Activated CD4-positive, alpha-beta T cell treated with anti-CD3 and anti-CD28 coated beads, Interleukin-2, amount 10 ng/mL, durations not matched to agents 24 days and 14 days (primary cell): ENCODE measurements at regions not wholly inside any gene's neighbourhood (a gene's known extent, or its start where the extent isn't known, plus 50 kb on each side); places are given as distances from the start of the nearest gene placed in this dataset.

Experiments
- DNase-seq: peaks from one replicate; pipeline ENCODE4 v3.0.0; 2022
- H3K27ac Mint-ChIP-seq: one replicate; pipeline ENCODE4 v1.8.0; 2022; ENCODE audit warnings: mild to moderate bottlenecking, mixed read lengths
- H3K27me3 Mint-ChIP-seq: one replicate; pipeline ENCODE4 v1.8.0; 2022; ENCODE audit warnings: mixed read lengths
- H3K36me3 Mint-ChIP-seq: one replicate; pipeline ENCODE4 v1.8.0; 2022; ENCODE audit warnings: low read depth, mild to moderate bottlenecking, mixed read lengths
- H3K4me1 Mint-ChIP-seq: one replicate; pipeline ENCODE4 v1.8.0; 2021; ENCODE audit warnings: mixed read lengths
- H3K4me3 Mint-ChIP-seq: one replicate; pipeline ENCODE4 v1.8.0; 2022; ENCODE audit warnings: mild to moderate bottlenecking, moderate library complexity, mixed read lengths
- H3K9me3 Mint-ChIP-seq: one replicate; pipeline ENCODE4 v1.8.0; 2021; ENCODE audit warnings: mixed read lengths
- intact Hi-C: fragments of 100-400 bp; cut with micrococcal nuclease; formaldehyde crosslinking; loops from one replicate; pipeline ENCODE4 v1.15.1; 2023

DNA sequence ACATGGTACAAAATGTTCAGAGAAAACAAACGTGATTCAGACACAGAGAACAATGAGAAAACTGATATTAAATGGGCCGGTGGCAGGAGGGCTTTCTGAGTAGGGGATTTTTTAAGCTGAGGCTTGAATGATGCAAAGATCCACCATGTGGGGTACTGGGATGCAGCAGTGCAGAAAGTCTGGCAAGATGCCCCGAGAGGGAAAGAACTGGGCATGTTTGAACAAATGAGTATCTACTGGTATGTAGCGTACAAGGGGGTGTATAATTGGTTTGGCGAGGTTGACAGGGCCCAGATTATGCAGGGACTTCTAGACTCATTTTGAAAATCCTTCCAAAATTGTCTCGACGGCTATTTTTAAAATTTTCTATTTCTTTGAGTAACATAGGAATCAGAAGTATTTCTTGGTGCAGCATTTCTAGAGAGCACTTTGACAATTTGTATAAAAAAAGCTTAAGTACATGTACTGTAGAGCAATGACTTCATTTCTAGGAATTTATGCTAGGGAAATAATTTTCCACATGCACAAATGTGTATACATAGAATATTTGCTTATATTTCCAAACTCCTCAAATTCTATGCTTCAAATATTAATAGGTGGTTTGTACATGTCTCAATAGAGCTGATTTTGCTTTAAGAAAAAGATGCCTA is 119.6 kb upstream of the DOK5 start:
- Mint-ChIP-seq H3K9me3 (peaks cover 8% of the 10 kb centered on the region), H3K4me3 (no peak overlapping the region), H3K27ac (no peak overlapping the region), H3K27me3 (no peaks in the 10 kb centered on the region), H3K4me1 (peaks cover 2% of the 10 kb centered on the region), H3K36me3 (no peaks in the 10 kb centered on the region)
- DNase-seq, result peak; percentile 46
- intact Hi-C loops, result loop anchor here (10.0 kb wide), 1 partner anchor 119 kb away; the partner anchor contains the start of gene DOK5

DNA sequence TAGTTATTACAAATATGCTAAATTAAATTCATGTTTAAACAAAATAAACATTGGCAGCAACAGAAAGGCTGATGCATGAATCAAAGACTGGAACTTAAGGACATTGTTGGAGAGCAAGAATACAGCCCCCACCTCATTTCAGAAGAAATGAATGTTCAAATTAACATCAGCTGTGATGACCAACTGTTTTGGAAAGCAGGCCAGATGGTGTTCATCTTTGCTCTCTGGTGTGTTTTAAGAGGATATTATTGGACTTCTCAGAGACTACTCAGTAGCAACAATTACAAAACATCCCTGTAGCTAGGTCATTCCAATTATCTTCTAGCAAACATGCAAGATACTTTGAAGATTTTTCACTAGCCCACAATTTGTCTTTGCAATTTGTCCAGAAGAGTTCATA is 118.6 kb upstream of the DOK5 start:
- intact Hi-C loops, result loop anchor here (10.0 kb wide), 1 partner anchor 118 kb away; the partner anchor contains the start of gene DOK5
- peaks cover 8% of the 10 kb centered on the region for H3K9me3 Mint-ChIP-seq
- peaks cover 2% of the 10 kb centered on the region for H3K4me1 Mint-ChIP-seq
- DNase-seq, result no peak
- no peaks in the 10 kb centered on the region for H3K27me3 Mint-ChIP-seq
- H3K36me3 Mint-ChIP-seq, result no peaks in the 10 kb centered on the region
- no peak overlapping the region for H3K4me3 Mint-ChIP-seq
- H3K27ac Mint-ChIP-seq, result no peak overlapping the region

- Mint-ChIP-seq H3K27ac (no peak overlapping the region), H3K4me1 (peaks cover 4% of the 10 kb centered on the region), H3K9me3 (no peaks in the 10 kb centered on the region), H3K4me3 (no peak overlapping the region), H3K27me3 (no peaks in the 10 kb centered on the region), H3K36me3 (no peaks in the 10 kb centered on the region)
- DNase-seq, result no peak
- intact Hi-C loops, result no loop called here
Observed at GRCh38 chr20:54361475-54361874, 113.9 kb upstream of the DOK5 start.

DNA sequence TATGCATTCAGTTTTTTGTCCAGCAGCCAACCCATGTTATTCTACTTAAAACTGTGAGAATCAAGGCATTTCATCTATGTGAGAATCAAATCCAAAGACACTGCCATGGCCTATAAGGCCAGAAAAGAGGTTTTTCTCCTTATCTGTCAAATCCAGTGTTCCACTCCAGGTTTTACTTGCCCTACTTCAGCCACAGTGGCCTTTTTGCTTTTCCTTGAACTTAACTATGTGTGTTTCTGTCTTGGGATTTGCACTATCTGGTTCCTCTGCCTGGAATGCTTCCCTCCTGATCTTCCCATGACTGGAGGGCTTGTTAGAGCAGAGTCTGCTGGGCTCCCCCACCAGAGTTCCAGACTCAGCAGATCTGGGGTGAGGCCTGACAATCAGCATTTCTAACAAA is 113.1 kb upstream of the DOK5 start:
- no peaks in the 10 kb centered on the region for H3K36me3 Mint-ChIP-seq
- no peak overlapping the region for H3K27ac Mint-ChIP-seq
- peak; percentile 38 for DNase-seq
- H3K9me3 Mint-ChIP-seq, result no peaks in the 10 kb centered on the region
- H3K4me1 Mint-ChIP-seq, result peaks cover 4% of the 10 kb centered on the region
- intact Hi-C loops, result no loop called here
- H3K4me3 Mint-ChIP-seq, result no peak overlapping the region
- H3K27me3 Mint-ChIP-seq, result no peaks in the 10 kb centered on the region

DNA sequence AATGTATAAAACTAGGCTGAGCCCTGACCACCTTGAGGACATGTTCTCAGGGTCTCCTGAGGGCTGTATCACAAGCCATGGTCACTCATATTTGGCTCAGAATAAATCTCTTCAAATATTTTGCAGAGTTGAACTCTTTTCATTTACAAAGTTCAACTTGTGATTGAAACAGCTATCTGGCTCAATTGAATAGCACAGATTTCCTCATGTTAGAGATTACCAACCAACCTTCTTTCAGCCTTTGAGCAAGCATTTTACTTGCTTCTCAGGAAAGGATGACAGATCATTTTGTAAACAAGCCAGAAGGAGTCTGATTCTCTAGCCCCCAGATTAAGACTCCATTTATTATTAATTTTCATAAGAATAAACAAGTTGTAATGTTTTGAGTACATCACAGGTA is 111.0 kb upstream of the DOK5 start:
- H3K4me3 Mint-ChIP-seq, result no peak overlapping the region
- no peak for DNase-seq
- no peak overlapping the region for H3K27ac Mint-ChIP-seq
- H3K36me3 Mint-ChIP-seq, result no peaks in the 10 kb centered on the region
- H3K27me3 Mint-ChIP-seq, result no peaks in the 10 kb centered on the region
- H3K4me1 Mint-ChIP-seq, result peaks cover 4% of the 10 kb centered on the region
- H3K9me3 Mint-ChIP-seq, result no peaks in the 10 kb centered on the region
- intact Hi-C loops, result no loop called here

GRCh38 chr20:54364919-54365318 is 110.5 kb upstream of the DOK5 start:
- intact Hi-C loops, result loop anchor here (1.0 kb wide), 1 partner anchor 12 kb away; no protein-coding TSS in a partner anchor
- DNase-seq, result no peak
- no peak overlapping the region for H3K27ac Mint-ChIP-seq
- H3K4me1 Mint-ChIP-seq, result peaks cover 4% of the 10 kb centered on the region
- H3K36me3 Mint-ChIP-seq, result no peaks in the 10 kb centered on the region
- no peaks in the 10 kb centered on the region for H3K9me3 Mint-ChIP-seq
- no peaks in the 10 kb centered on the region for H3K27me3 Mint-ChIP-seq
- no peak overlapping the region for H3K4me3 Mint-ChIP-seq

GRCh38 chr20:54366669-54367344 is 108.6 kb upstream of the DOK5 start:
- H3K9me3 Mint-ChIP-seq, result no peaks in the 10 kb centered on the region
- no peaks in the 10 kb centered on the region for H3K36me3 Mint-ChIP-seq
- H3K4me1 Mint-ChIP-seq, result peaks cover 4% of the 10 kb centered on the region
- peaks cover under 1% of the 10 kb centered on the region for H3K27me3 Mint-ChIP-seq
- intact Hi-C loops, result no loop called here
- peak; percentile 18 for DNase-seq
- H3K27ac Mint-ChIP-seq, result no peak overlapping the region
- no peak overlapping the region for H3K4me3 Mint-ChIP-seq

DNA sequence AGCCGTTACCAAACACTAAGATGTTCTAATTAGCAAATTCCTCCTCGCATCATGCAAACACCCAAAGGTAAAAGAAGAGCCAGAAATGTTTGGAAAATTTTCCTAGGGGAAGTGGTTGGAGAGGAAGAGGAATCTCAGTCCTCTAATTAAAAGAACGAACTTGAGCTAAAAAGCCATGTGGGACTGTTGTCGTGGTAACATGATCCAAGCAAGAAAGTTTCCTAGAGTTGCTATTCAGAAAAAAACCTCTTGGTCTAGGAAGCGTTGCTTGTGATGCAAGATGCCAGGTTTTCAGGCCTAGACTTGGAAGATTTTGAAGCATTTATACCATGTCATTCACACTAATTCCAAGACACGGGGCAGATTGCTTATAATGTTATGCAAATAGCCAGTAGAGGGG is 106.8 kb upstream of the DOK5 start:
- Mint-ChIP-seq H3K4me3 (no peak overlapping the region), H3K27me3 (peaks cover 2% of the 10 kb centered on the region), H3K4me1 (peaks cover 4% of the 10 kb centered on the region), H3K9me3 (no peaks in the 10 kb centered on the region), H3K36me3 (no peaks in the 10 kb centered on the region), H3K27ac (no peak overlapping the region)
- intact Hi-C loops, result no loop called here
- DNase-seq, result no peak

DNA sequence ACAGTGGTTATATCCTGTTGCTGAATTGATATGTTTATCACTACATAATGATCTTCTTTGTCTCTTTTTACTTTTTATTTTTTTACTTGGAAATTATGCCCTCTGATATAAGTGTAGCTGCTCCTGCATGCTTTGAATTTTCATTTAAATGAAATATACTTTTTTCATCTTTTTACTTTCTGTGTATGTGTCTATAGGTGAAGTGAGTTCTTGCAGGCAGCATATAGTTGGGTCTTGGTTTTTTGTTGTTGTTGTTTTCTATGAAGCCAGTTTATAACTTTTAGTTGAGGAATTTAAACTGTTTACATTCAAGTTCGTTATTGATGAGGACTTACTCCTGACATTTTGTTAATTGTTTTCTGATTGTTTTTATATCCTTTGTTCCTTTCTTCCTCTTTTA is 103.1 kb upstream of the DOK5 start:
- Mint-ChIP-seq H3K27me3 (peaks cover 2% of the 10 kb centered on the region), H3K36me3 (no peaks in the 10 kb centered on the region), H3K9me3 (peaks cover 3% of the 10 kb centered on the region), H3K4me3 (no peak overlapping the region), H3K27ac (no peak overlapping the region), H3K4me1 (no peaks in the 10 kb centered on the region)
- intact Hi-C loops, result no loop called here
- DNase-seq, result no peak

DNA sequence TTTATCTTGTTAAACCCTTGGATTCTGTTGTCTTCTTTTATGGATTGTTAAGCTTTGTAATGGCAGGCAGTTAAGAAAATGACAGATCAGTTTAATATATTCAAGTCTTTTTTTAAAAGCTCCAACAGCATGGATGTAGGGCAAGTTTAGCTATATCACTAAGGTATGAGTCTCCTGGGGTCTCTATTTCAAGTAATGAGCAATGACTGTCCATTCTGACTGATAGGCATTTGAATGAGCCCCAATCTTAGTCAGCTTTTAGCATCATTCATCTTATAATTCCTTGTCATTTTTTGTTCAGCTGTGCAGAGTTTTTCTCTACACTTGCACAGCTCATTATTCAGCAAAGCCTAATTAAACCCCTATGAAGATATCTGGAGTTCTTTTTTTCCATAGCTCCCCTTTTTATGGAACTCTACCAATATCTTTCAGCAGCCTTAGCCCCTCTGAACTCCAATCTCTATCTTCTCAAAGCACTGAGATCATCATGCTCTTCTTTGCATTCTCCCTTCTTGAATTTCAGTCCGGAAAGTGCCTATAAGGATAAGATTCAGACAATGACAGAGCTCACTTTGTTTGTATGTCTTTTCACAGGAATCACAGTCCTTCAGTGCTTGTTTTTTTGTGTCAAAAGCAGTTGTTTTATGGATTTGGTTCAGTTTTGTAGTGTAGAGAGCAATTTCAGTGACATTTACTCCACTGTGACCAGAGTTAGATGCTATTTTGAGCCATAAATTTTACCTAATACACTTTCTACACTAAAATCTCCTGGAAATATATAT is 97.2 kb upstream of the DOK5 start:
- H3K9me3 Mint-ChIP-seq, result peaks cover 3% of the 10 kb centered on the region
- no peaks in the 10 kb centered on the region for H3K4me1 Mint-ChIP-seq
- H3K4me3 Mint-ChIP-seq, result no peak overlapping the region
- intact Hi-C loops, result no loop called here
- no peaks in the 10 kb centered on the region for H3K27me3 Mint-ChIP-seq
- H3K36me3 Mint-ChIP-seq, result no peaks in the 10 kb centered on the region
- no peak for DNase-seq
- H3K27ac Mint-ChIP-seq, result no peak overlapping the region

DNA sequence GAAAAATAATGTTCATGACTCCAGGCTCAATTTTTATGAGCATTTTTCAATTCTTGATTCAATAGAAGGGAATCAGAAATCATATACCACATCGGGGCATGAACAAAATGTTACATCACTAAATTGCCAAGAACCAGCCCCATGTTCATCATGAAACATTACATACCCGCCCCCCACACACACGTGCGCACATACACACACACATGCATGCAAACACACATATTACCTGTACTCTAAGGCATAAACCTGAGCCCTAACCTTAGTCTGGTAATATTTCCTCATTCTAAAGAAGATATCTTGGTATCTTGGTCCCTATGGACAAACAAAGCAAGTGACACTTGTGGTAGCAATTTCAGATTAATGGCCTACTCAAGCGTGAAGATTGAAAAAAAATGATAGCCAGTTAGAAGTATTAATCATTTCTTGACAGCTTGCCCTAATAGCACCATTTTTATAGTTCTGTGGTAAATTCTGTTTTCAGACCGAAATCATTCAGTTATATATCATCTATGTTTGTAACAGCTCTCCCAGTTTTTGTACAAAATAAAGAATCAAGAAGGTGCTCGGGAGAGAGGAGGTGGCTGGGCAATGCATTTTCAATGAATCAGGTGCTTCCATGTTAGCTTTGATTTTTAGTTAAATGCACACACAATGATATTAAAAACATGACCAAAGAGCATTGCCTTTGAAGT is 95.4 kb upstream of the DOK5 start:
- H3K27ac Mint-ChIP-seq, result no peak overlapping the region
- no peak overlapping the region for H3K4me3 Mint-ChIP-seq
- intact Hi-C loops, result no loop called here

GRCh38 chr20:54382419-54382818 is 93.0 kb upstream of the DOK5 start:
- Mint-ChIP-seq H3K4me1 (no peaks in the 10 kb centered on the region), H3K9me3 (no peaks in the 10 kb centered on the region), H3K36me3 (no peaks in the 10 kb centered on the region), H3K4me3 (no peak overlapping the region), H3K27me3 (no peaks in the 10 kb centered on the region), H3K27ac (no peak overlapping the region)
- DNase-seq, result no peak
- intact Hi-C loops, result no loop called here

More for the DNA sequence above, 95.4 kb upstream of the DOK5 start:
- H3K36me3 Mint-ChIP-seq, result no peaks in the 10 kb centered on the region
- H3K9me3 Mint-ChIP-seq, result no peaks in the 10 kb centered on the region
- H3K27me3 Mint-ChIP-seq, result no peaks in the 10 kb centered on the region
- DNase-seq, result no peak
- no peaks in the 10 kb centered on the region for H3K4me1 Mint-ChIP-seq

DNA sequence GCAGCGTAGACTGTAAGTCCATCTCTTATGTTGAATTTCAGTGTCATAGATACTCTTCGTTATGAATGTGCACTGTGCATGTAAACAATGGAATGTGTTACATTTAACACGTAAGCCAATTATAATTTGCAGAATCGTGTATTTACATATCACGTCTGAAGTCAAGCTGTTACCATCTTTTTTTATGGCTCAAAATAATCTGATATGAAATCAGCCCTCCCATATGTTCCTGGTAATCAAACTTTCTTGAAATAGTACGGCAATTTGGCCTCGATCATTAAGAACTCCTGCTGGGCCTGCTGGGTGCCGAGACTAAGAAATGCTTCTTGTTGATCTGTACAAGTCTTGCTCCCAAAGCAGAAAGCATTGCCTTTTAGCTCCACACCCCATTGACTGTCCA is 89.6 kb upstream of the DOK5 start:
- intact Hi-C loops, result no loop called here
- no peaks in the 10 kb centered on the region for H3K9me3 Mint-ChIP-seq

More for the DNA sequence above, 89.6 kb upstream of the DOK5 start:
- no peaks in the 10 kb centered on the region for H3K4me1 Mint-ChIP-seq
- H3K4me3 Mint-ChIP-seq, result no peak overlapping the region
- H3K27ac Mint-ChIP-seq, result no peak overlapping the region
- DNase-seq, result no peak
- H3K27me3 Mint-ChIP-seq, result no peaks in the 10 kb centered on the region
- no peaks in the 10 kb centered on the region for H3K36me3 Mint-ChIP-seq
